ENCODE measurements at regions not wholly inside any gene's neighbourhood (a gene's known extent, or its start where the extent isn't known, plus 50 kb on each side); places are given as distances from the start of the nearest gene placed in this dataset.

DNA sequence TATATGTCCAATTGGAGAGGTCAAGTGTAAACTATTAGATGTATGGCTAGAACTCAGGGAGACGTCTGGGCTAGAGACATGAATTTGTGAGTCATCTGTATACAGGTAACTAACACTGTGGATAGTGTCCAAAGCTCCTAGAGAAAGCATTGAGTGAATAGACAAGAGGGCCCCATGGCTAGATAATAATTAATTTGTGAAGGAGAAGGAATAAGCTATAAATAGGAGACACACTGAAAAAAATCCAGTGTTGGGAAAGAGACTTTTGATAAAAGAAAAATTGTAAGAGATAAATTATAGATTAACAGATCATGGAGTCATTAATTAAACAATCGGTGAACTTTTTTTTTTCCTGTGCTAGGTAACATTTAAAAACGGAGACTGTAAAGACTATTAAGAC lies 326.6 kb upstream of the PRICKLE1 start:
- Mint-ChIP-seq H3K27me3 (ENCODE audit: low read depth) (no peaks in the 10 kb centered on the region), H3K9me3 (peaks cover 0 to 3% of the 10 kb centered on the region in 2 experiments; a peak in 2 of 5 replicates), H3K4me1 (no peaks in the 10 kb centered on the region), H3K27ac (no peak overlapping the region), H3K4me3 (no peak overlapping the region), H3K36me3 (ENCODE audit: insufficient read depth in 1 of 3, low read depth in 3 of 3) (no peaks in the 10 kb centered on the region; a peak in 2 of 7 replicates)
- Histone ChIP-seq H3K9me3 (ENCODE audit: control insufficient read depth, low read depth, low read length) (no peaks in the 10 kb centered on the region), H3K4ac (ENCODE audit: low read depth, low read length) (no peak overlapping the region), H4K5ac (ENCODE audit: insufficient read length, low read depth, low read length) (no peak overlapping the region), H2BK12ac (ENCODE audit: insufficient read length, low read depth, low read length) (no peak overlapping the region), H3K23ac (ENCODE audit: insufficient read length, low read depth, low read length) (no peak overlapping the region), H3K23me2 (ENCODE audit: insufficient read length, low read depth, low read length, poor library complexity, severe bottlenecking) (no peaks in the 10 kb centered on the region), H3K9ac (ENCODE audit: extremely low read depth, insufficient read length, low read length) (no peak overlapping the region), H4K91ac (ENCODE audit: insufficient read length, low read depth, low read length) (no peak overlapping the region), H2BK20ac (ENCODE audit: low read depth, low read length, poor library complexity, severe bottlenecking) (no peak overlapping the region), H3K14ac (ENCODE audit: insufficient read depth, low read length) (no peak overlapping the region), H3K18ac (ENCODE audit: insufficient read length, low read depth, low read length) (no peak overlapping the region), H3K4me1 (ENCODE audit: insufficient read depth, low read length) (no peaks in the 10 kb centered on the region), H2AK5ac (ENCODE audit: insufficient read length, low read length) (no peak overlapping the region), H2AFZ (ENCODE audit: low read length) (no peak overlapping the region), H3K4me2 (ENCODE audit: insufficient read depth, insufficient read length, low read length) (no peak overlapping the region), H2BK5ac (ENCODE audit: insufficient read length, low read length) (no peak overlapping the region), H3K79me2 (ENCODE audit: insufficient read depth, low read length) (no peaks in the 10 kb centered on the region), H2BK120ac (ENCODE audit: low read depth, low read length, poor library complexity, severe bottlenecking) (no peak overlapping the region), H3T11ph (ENCODE audit: low read length) (no peak overlapping the region), H3K27me3 (ENCODE audit: insufficient read depth, low read length) (no peaks in the 10 kb centered on the region), H4K8ac (replicated peaks; ENCODE audit: insufficient read length, low read depth, low read length) (no peak overlapping the region), H3K56ac (ENCODE audit: insufficient read length, low read depth, low read length) (no peak overlapping the region), H3K79me1 (ENCODE audit: insufficient read depth, low read depth, low read length, poor library complexity, severe bottlenecking) (no peaks in the 10 kb centered on the region), H3K27ac (ENCODE audit: insufficient read length, low read depth, low read length) (no peak overlapping the region), H2BK15ac (ENCODE audit: low read depth, low read length) (no peak overlapping the region), H4K20me1 (ENCODE audit: control insufficient read depth, insufficient read depth, insufficient read length) (no peaks in the 10 kb centered on the region)
- DNase-seq: no peak
- TF ChIP-seq, protein P1, sequence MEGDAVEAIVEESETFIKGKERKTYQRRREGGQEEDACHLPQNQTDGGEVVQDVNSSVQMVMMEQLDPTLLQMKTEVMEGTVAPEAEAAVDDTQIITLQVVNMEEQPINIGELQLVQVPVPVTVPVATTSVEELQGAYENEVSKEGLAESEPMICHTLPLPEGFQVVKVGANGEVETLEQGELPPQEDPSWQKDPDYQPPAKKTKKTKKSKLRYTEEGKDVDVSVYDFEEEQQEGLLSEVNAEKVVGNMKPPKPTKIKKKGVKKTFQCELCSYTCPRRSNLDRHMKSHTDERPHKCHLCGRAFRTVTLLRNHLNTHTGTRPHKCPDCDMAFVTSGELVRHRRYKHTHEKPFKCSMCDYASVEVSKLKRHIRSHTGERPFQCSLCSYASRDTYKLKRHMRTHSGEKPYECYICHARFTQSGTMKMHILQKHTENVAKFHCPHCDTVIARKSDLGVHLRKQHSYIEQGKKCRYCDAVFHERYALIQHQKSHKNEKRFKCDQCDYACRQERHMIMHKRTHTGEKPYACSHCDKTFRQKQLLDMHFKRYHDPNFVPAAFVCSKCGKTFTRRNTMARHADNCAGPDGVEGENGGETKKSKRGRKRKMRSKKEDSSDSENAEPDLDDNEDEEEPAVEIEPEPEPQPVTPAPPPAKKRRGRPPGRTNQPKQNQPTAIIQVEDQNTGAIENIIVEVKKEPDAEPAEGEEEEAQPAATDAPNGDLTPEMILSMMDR (conservative IDR thresholded peaks at IDR 0.05): no peak
- WGBS (ENCODE audit: extremely low coverage, insufficient read length, low lambda C conversion rate): 100% methylated on average over 1 of the region's 3 CpGs
